Osteoblast (primary cell): ENCODE measurements at regions not wholly inside any gene's neighbourhood (a gene's known extent, or its start where the extent isn't known, plus 50 kb on each side); places are given as distances from the start of the nearest gene placed in this dataset.

Experiments used
- DNase-seq: peaks from one replicate; pipeline ENCODE4 v3.0.0; 2011; ENCODE audit warnings: low spot score, mixed read lengths; ENCODE audit not compliant: insufficient read length; ENCODE audit errors: missing footprints
- H2AFZ ChIP-seq: 2 replicates; pipeline ENCODE4 v1.6.0; 2011; ENCODE audit warnings: mild to moderate bottlenecking, low read length
- H3K27ac ChIP-seq: 2 replicates; pipeline ENCODE4 v1.5.1; 2011; ENCODE audit warnings: mild to moderate bottlenecking, low read depth, low read length, moderate library complexity
- H3K27me3 ChIP-seq: 2 replicates; pipeline ENCODE4 v1.6.0; 2012; ENCODE audit warnings: mild to moderate bottlenecking, control low read depth, inconsistent platforms, low read length, moderate library complexity; ENCODE audit not compliant: insufficient read depth
- H3K36me3 ChIP-seq: 2 replicates; pipeline ENCODE4 v1.5.1; 2011; ENCODE audit warnings: mild to moderate bottlenecking, low read length, control low read depth, moderate library complexity; ENCODE audit not compliant: insufficient read depth
- H3K4me1 ChIP-seq: 2 replicates; pipeline ENCODE4 v1.5.1; 2011; ENCODE audit warnings: mild to moderate bottlenecking, low read length, control low read depth, moderate library complexity; ENCODE audit not compliant: insufficient read depth
- H3K4me2 ChIP-seq: 2 replicates; pipeline ENCODE4 v1.6.0; 2011; ENCODE audit warnings: mild to moderate bottlenecking, low read length; ENCODE audit not compliant: insufficient read depth
- H3K4me3 ChIP-seq: fragments of 200-600 bp; sonication (generic); 3 replicates; pipeline ENCODE4 v1.5.1; 2012; ENCODE audit warnings: mild to moderate bottlenecking, low read length, inconsistent platforms; ENCODE audit not compliant: insufficient read depth
- H3K79me2 ChIP-seq: 2 replicates; pipeline ENCODE4 v1.6.0; 2012; ENCODE audit warnings: mild to moderate bottlenecking, low read length, control low read depth, inconsistent platforms; ENCODE audit not compliant: insufficient read depth
- H3K9me3 ChIP-seq: 2 replicates; pipeline ENCODE4 v1.5.1; 2011; ENCODE audit warnings: low read depth, low read length, control low read depth
- H4K20me1 ChIP-seq: 2 replicates; pipeline ENCODE4 v1.6.0; 2012; ENCODE audit warnings: mild to moderate bottlenecking, low read length, control low read depth; ENCODE audit not compliant: insufficient read depth
- TF ChIP-seq, protein P1 (sequence below): IDR thresholded peaks from 2 replicates; pipeline ENCODE4 v1.5.1; 2011; ENCODE audit warnings: mild to moderate bottlenecking, low read depth, low read length, moderate library complexity; ENCODE audit errors: extremely low read depth

DNA sequence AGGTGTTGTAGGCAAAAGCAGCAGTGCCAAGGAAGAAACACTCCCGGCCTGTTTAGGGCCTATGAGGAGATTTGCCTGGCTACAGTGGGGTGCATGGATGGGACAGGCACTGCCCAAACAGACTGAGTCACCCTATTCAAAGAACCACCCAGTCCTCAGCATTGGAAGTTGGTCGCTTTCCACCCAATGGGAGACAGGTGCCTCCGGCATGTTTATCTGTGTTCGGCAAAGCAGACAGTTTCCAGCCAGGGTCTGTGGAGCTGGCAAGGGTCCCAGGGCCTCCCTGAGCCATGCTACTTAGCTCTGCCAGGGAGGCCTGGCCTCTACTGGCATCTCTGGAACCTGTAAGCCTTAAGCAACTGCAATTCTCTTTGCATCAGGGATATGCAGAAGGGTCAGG is 165.1 kb upstream of the ATP6AP2 start:
- Histone ChIP-seq H3K27me3 (peaks cover 43% of the 10 kb centered on the region), H3K9me3 (no peaks in the 10 kb centered on the region), H3K4me3 (no peak overlapping the region), H3K4me2 (no peak overlapping the region), H3K4me1 (no peaks in the 10 kb centered on the region), H2AFZ (no peak overlapping the region), H3K27ac (no peak overlapping the region), H4K20me1 (no peaks in the 10 kb centered on the region), H3K79me2 (no peaks in the 10 kb centered on the region), H3K36me3 (no peaks in the 10 kb centered on the region)
- no peak for DNase-seq
- TF ChIP-seq, protein P1, sequence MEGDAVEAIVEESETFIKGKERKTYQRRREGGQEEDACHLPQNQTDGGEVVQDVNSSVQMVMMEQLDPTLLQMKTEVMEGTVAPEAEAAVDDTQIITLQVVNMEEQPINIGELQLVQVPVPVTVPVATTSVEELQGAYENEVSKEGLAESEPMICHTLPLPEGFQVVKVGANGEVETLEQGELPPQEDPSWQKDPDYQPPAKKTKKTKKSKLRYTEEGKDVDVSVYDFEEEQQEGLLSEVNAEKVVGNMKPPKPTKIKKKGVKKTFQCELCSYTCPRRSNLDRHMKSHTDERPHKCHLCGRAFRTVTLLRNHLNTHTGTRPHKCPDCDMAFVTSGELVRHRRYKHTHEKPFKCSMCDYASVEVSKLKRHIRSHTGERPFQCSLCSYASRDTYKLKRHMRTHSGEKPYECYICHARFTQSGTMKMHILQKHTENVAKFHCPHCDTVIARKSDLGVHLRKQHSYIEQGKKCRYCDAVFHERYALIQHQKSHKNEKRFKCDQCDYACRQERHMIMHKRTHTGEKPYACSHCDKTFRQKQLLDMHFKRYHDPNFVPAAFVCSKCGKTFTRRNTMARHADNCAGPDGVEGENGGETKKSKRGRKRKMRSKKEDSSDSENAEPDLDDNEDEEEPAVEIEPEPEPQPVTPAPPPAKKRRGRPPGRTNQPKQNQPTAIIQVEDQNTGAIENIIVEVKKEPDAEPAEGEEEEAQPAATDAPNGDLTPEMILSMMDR: no peak

DNA sequence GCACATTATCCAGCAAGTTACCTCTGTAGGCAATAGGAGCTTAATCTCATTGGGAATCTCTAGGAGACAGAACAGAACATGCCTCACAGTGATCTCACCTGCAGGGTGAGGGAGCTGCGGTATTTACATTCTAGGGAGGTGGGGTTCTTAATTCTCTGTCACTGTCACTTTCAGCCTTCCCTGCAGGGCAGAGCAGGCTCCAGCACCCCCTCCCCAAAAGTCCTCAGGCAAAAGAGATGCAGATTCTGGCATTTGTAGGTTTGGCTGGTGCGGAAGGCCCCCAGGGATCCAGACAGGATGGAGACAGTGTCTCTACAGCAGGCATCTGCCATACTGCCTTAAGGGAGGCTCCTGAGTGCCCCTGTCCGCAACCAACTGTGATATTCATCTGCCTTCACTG is 166.4 kb upstream of the ATP6AP2 start:
- TF ChIP-seq, protein P1: no peak
- Histone ChIP-seq H3K9me3 (no peaks in the 10 kb centered on the region), H3K4me3 (no peak overlapping the region)

DNA sequence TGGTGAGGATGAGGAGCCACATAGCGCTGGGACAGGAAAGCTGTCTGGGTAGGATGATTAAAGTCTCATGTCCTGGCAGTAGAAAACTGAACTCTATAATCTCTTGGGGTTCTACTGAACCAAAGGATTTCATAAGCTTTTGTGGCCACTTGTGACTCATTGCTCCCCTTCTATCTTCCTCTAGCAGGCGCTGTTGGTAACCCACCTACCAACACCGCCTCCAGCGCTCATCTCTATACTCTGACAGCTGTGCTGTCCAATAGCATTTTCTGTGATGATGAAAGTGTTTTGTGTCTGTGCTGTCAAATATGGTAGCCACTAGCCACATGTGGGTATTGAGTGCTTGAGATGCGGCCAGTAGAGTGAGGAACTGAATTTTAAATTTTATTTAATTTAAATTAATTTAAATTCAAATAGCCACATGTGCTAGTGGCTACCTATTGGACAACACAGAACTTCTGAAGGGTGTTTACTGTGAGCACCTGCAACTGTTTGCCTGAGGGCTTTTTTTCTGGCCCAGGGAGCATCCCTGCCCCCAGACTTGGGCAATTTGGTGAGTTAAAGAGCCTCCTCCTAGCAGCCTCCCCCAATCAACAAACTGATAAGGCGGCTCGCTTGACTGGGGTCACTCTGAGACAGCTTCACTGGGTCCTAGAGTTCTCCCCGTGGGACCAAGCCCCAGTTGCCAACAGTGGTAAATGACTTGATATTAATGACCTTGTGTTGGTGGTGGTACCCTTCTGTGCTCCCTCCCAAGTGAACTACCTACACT is 169.2 kb upstream of the ATP6AP2 start:
- no peaks in the 10 kb centered on the region for H3K4me1 ChIP-seq
- H2AFZ ChIP-seq: no peak overlapping the region
- TF ChIP-seq, protein P1: peak; percentile 21
- peaks cover 33% of the 10 kb centered on the region for H3K27me3 ChIP-seq
- no peaks in the 10 kb centered on the region for H4K20me1 ChIP-seq
- no peak overlapping the region for H3K27ac ChIP-seq
- DNase-seq: no peak
- H3K9me3 ChIP-seq: peaks cover 2% of the 10 kb centered on the region
- no peak overlapping the region for H3K4me2 ChIP-seq
- H3K36me3 ChIP-seq: no peaks in the 10 kb centered on the region
- no peaks in the 10 kb centered on the region for H3K79me2 ChIP-seq
- no peak overlapping the region for H3K4me3 ChIP-seq

More for the DNA sequence above, 166.4 kb upstream of the ATP6AP2 start:
- Histone ChIP-seq H3K4me1 (no peaks in the 10 kb centered on the region), H4K20me1 (no peaks in the 10 kb centered on the region), H2AFZ (no peak overlapping the region), H3K36me3 (no peaks in the 10 kb centered on the region), H3K27ac (no peak overlapping the region), H3K79me2 (no peaks in the 10 kb centered on the region), H3K4me2 (no peak overlapping the region), H3K27me3 (peaks cover 37% of the 10 kb centered on the region)
- DNase-seq: no peak

DNA sequence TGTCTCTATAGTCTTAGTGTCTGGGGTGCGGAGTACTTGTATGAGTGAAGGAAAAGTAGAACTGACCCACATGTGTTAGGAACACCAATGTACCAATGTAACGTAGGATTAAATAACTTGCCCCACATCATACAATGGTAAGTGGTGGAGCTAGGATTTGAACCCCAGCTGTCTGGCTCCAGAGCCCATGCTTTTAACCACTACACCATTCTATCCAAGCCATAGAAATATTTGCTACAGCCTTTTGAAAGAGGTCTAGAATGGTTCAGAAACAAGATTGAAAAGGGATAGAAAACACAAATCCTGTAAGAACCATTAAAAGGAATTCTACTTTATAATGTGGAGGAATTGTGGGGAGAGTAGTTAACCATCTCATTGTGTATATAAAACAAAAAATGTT is 169.9 kb upstream of the ATP6AP2 start:
- H3K4me3 ChIP-seq: no peak overlapping the region
- no peak for DNase-seq

More for the DNA sequence above, 169.9 kb upstream of the ATP6AP2 start:
- Histone ChIP-seq H2AFZ (no peak overlapping the region), H3K9me3 (peaks cover 2% of the 10 kb centered on the region), H3K27ac (no peak overlapping the region), H3K79me2 (no peaks in the 10 kb centered on the region), H3K4me2 (no peak overlapping the region), H4K20me1 (no peaks in the 10 kb centered on the region), H3K4me1 (no peaks in the 10 kb centered on the region), H3K36me3 (no peaks in the 10 kb centered on the region), H3K27me3 (peaks cover 40% of the 10 kb centered on the region)
- TF ChIP-seq, protein P1: no peak
